Keratinocyte (primary cell): ENCODE measurements at regions not wholly inside any gene's neighbourhood (a gene's known extent, or its start where the extent isn't known, plus 50 kb on each side); places are given as distances from the start of the nearest gene placed in this dataset.

Experiments
- CTCF ChIP-seq, 3 experiments: IDR thresholded peaks in 1 of 3; conservative IDR thresholded peaks in 1 of 3; optimal IDR thresholded peaks in 1 of 3; 2 replicates in 2 of 3; 3 replicates in 1 of 3; pipeline versions ENCODE3 to v1.5.1; 2011; ENCODE audit warnings: low read length in 3 of 3, mild to moderate bottlenecking in 3 of 3, moderate library complexity in 2 of 3, control low read depth in 1 of 3, inconsistent platforms in 1 of 3; ENCODE audit not compliant: insufficient read depth in 2 of 3; ENCODE audit errors: extremely low read depth in 1 of 3
- EZH2 ChIP-seq: IDR thresholded peaks from one replicate; pipeline ENCODE4 v1.6.1; 2012; ENCODE audit warnings: inconsistent platforms, mild to moderate bottlenecking, low read length, moderate library complexity

GRCh38 chr11:70842701-70843100, 409.7 kb downstream of the SHANK2 start:
- TF ChIP-seq EZH2 (no peak), CTCF (optimal IDR thresholded peaks at IDR 0.05 in 1 of 3, IDR thresholded peaks at IDR 0.05 in 1 of 3, conservative IDR thresholded peaks at IDR 0.05 in 1 of 3; ENCODE audit: extremely low read depth in 1 of 3, insufficient read depth in 2 of 3, low read length in 3 of 3) (no peak)
